K562 (cell line): ENCODE measurements at regions not wholly inside any gene's neighbourhood (a gene's known extent, or its start where the extent isn't known, plus 50 kb on each side); places are given as distances from the start of the nearest gene placed in this dataset.

Source experiments
- ATAC-seq: fragments of 200-7000 bp; cut with Tn5 transposase; 3 replicates; pipeline ENCODE4 v1.9.1; 2020; ENCODE audit warnings: moderate library complexity
- BruUV-seq: library from RNA; stranded (reverse); fragments of 400-500 nt; replicated peaks from 2 replicates; lab custom pipeline; 2021; lab: Mats Ljungman, UMichigan
- CTCF ChIA-PET: fragments of 300-600 bp; formaldehyde crosslinking; extraction: SDS; loops from one replicate; lab custom pipeline; 2021; ENCODE audit warnings: low intra/inter-chr PET ratio; lab: Yijun Ruan, JAX
- POLR2A ChIA-PET: fragments of 300-600, 350-650 bp; sonication (Branson Sonifier 250); formaldehyde crosslinking; extraction: SDS; loops from one replicate; lab custom pipeline; 2021; ENCODE audit warnings: antibody characterized with exemption, inconsistent platforms; lab: Yijun Ruan, JAX
- DNase-seq, 4 experiments: peaks; one replicate each; pipeline versions ENCODE4 v3.0.0 to v3.0.0-alpha.2; 2011 to 2018; ENCODE audit warnings: low spot score in 3 of 4, mixed read lengths in 3 of 4; ENCODE audit errors: extremely low read depth in 1 of 4
- FAIRE-seq: peaks from 2 replicates; lab custom pipeline; 2011; peaks lifted over from hg19 to GRCh38; lab: Jason Lieb, UNC
- H2AFZ ChIP-seq: 2 replicates; pipeline ENCODE4 v1.6.0; 2011; ENCODE audit warnings: low read depth, low read length, control low read depth, inconsistent platforms
- H3K27ac ChIP-seq: fragments of 200-600 bp; 3 replicates; pipeline ENCODE4 v1.8.0; 2011; ENCODE audit warnings: low read depth, mild to moderate bottlenecking, control low read depth, inconsistent platforms, low read length, moderate library complexity, mixed read lengths; ENCODE audit errors: extremely low read depth
- H3K27me3 ChIP-seq, 2 experiments: fragments of 300-600 bp in 1 of 2; 2 replicates in 1 of 2; 3 replicates in 1 of 2; pipeline versions ENCODE4 v1.6.0 to v1.8.0; 2011; ENCODE audit warnings: inconsistent platforms in 2 of 2, low read length in 2 of 2, mild to moderate bottlenecking in 1 of 2, mixed read lengths in 1 of 2, moderate library complexity in 1 of 2; ENCODE audit not compliant: control insufficient read depth in 2 of 2, insufficient read depth in 2 of 2
- H3K36me3 ChIP-seq: fragments of 300-600 bp; 3 replicates; pipeline ENCODE4 v1.8.0; 2011; ENCODE audit warnings: mild to moderate bottlenecking, low read length, inconsistent platforms; ENCODE audit not compliant: control insufficient read depth, insufficient read depth
- H3K4me1 ChIP-seq, 2 experiments: fragments of 200-600 bp in 1 of 2; replicated peaks in 1 of 2; 2 replicates in 1 of 2; 3 replicates in 1 of 2; pipeline versions ENCODE4 v1.5.1 to v1.8.0; 2011; ENCODE audit warnings: inconsistent platforms in 2 of 2, low read length in 2 of 2, mild to moderate bottlenecking in 1 of 2, mixed read lengths in 1 of 2, moderate library complexity in 1 of 2; ENCODE audit not compliant: control insufficient read depth in 2 of 2, insufficient read depth in 2 of 2
- H3K4me2 ChIP-seq: 2 replicates; pipeline ENCODE4 v1.6.1; 2011; ENCODE audit warnings: low read length, control low read depth, inconsistent platforms, mixed read lengths; ENCODE audit not compliant: insufficient read depth
- H3K4me3 ChIP-seq: fragments of 200-600 bp; sonication (generic), shearing (Covaris generic); 2 replicates; pipeline ENCODE4 v1.5.1; 2016; ENCODE audit warnings: control low read depth, inconsistent platforms
- H3K79me2 ChIP-seq: fragments of 200-600 bp; 3 replicates; pipeline ENCODE4 v1.8.0; 2011; ENCODE audit warnings: low read length, inconsistent platforms; ENCODE audit not compliant: control insufficient read depth, insufficient read depth
- H3K9ac ChIP-seq, 2 experiments: 2 replicates each; pipeline versions ENCODE4 v1.6.0 to v1.6.1; 2011; ENCODE audit warnings: low read depth in 2 of 2, low read length in 2 of 2, control low read depth in 1 of 2, inconsistent platforms in 1 of 2, mild to moderate bottlenecking in 1 of 2, mixed read lengths in 1 of 2; ENCODE audit not compliant: insufficient read depth in 1 of 2
- H3K9me1 ChIP-seq: one replicate; pipeline ENCODE4 v1.6.0; 2011; ENCODE audit warnings: inconsistent platforms, mild to moderate bottlenecking, low read length, moderate library complexity; ENCODE audit not compliant: control insufficient read depth, insufficient read depth
- H3K9me3 ChIP-seq: replicated peaks from 2 replicates; pipeline ENCODE4 v1.5.1; 2011; ENCODE audit warnings: low read depth, low read length, inconsistent platforms; ENCODE audit not compliant: control insufficient read depth, insufficient read depth
- H4K20me1 ChIP-seq: replicated peaks from 2 replicates; pipeline ENCODE4 v1.6.1; 2011; ENCODE audit warnings: low read length, inconsistent platforms, mixed read lengths; ENCODE audit not compliant: control insufficient read depth, insufficient read depth
- CEBPB ChIP-seq: fragments of 450-650 bp; IDR thresholded peaks from 2 replicates; pipeline ENCODE4 v1.6.1; 2016; ENCODE audit warnings: missing genetic modification characterization, missing compliant biosample characterization
- CEBPG ChIP-seq, 3 experiments: fragments of 200-800 bp in 1 of 3; sonication (Bioruptor generic) in 1 of 3; sonication (generic) in 1 of 3; formaldehyde crosslinking in 1 of 3; IDR thresholded peaks in 2 of 3; conservative IDR thresholded peaks in 1 of 3; 2 replicates each; pipeline versions ENCODE4 v1.6.1 to v1.8.0; 2016 to 2022; ENCODE audit warnings: missing compliant biosample characterization in 2 of 3, missing genetic modification characterization in 2 of 3, mild to moderate bottlenecking in 1 of 3, missing genetic modification reagents in 1 of 3
- GABPA ChIP-seq: fragments of 200-800 bp; sonication (Bioruptor generic); conservative IDR thresholded peaks from 2 replicates; pipeline ENCODE4 v1.6.1; 2016; ENCODE audit warnings: low read depth, missing genetic modification characterization, missing compliant biosample characterization
- HDAC3 ChIP-seq: fragments of 450-650 bp; IDR thresholded peaks from 2 replicates; pipeline ENCODE4 v1.6.1; 2018; ENCODE audit warnings: borderline replicate concordance, mild to moderate bottlenecking, moderate library complexity; ENCODE audit not compliant: partially characterized antibody
- MEF2D ChIP-seq: conservative IDR thresholded peaks from 2 replicates; pipeline ENCODE4 v1.6.1; 2016; ENCODE audit warnings: low read depth, missing genetic modification characterization, missing compliant biosample characterization
- MGA ChIP-seq: fragments of 450-650 bp; IDR thresholded peaks from 2 replicates; pipeline ENCODE4 v1.6.1; 2016; ENCODE audit warnings: mild to moderate bottlenecking, moderate library complexity
- ZC3H4 ChIP-seq: sonication (generic); formaldehyde crosslinking; IDR thresholded peaks from 2 replicates; pipeline ENCODE4 v1.9.0; 2021; ENCODE audit warnings: missing genetic modification reagents, borderline replicate concordance
- ZNF57 ChIP-seq: fragments of 450-650 bp; formaldehyde crosslinking; IDR thresholded peaks from 2 replicates; pipeline ENCODE4 v1.4.0; 2020; ENCODE audit warnings: mild to moderate bottlenecking, moderate library complexity
- ZNF696 ChIP-seq: fragments of 250-450 bp; sonication (Bioruptor Pico); conservative IDR thresholded peaks from 2 replicates; pipeline ENCODE4 v1.4.0; 2020; ENCODE audit warnings: mild to moderate bottlenecking, moderate library complexity
- ZSCAN29 ChIP-seq: fragments of 450-650 bp; IDR thresholded peaks from 2 replicates; pipeline ENCODE4 v1.6.1; 2017
- WGBS: fragments of 100-300 bp; shearing (Covaris generic); methylation state at CpG from one replicate; pipeline ENCODE4 v1.1.6; 2016; ENCODE audit warnings: low coverage, mixed read lengths; ENCODE audit not compliant: insufficient coverage; ENCODE audit errors: missing lambda C conversion rate; 5-methylcytosine and 5-hydroxymethylcytosine counted together
- in situ Hi-C: fragments of 300-500 bp; cut with MboI; formaldehyde crosslinking; loops from 4 replicates; pipeline ENCODE4 v1.15.0; 2018; ENCODE audit warnings: inconsistent platforms, mixed read lengths
- intact Hi-C: fragments of 100-400 bp; cut with micrococcal nuclease; formaldehyde crosslinking; loops from 2 replicates; pipeline ENCODE4 v1.14.2; 2022

GRCh38 chr15:99511866-99512661 lies 53.7 kb upstream of the MEF2A start:
- H3K9me3 ChIP-seq = no peaks in the 10 kb centered on the region
- FAIRE-seq (no peak), ATAC-seq (no peak), DNase-seq (no peak)
- BruUV-seq = no TSS peak
- intact Hi-C loops (no loop called here), in situ Hi-C loops (no loop called here)
- no peaks in the 10 kb centered on the region for H3K79me2 ChIP-seq
- H3K9me1 ChIP-seq = no peaks in the 10 kb centered on the region
- POLR2A ChIA-PET = interaction anchor here (1.0 kb wide), 1 partner anchor 15 kb away, joined by 4 read pairs; no protein-coding TSS in a partner anchor
- CTCF ChIA-PET = no interaction called here
- H3K27me3 ChIP-seq = peaks cover 12 to 35% of the 10 kb centered on the region in 2 experiments; a peak in 4 of 5 replicates
- H3K27ac ChIP-seq = no peak overlapping the region
- WGBS = 1% methylated on average over 14 of the region's 14 CpGs
- no peaks in the 10 kb centered on the region; the same call in 1 of the 2 replicates for H4K20me1 ChIP-seq
- H2AFZ ChIP-seq = no peak overlapping the region
- peaks cover 4 to 7% of the 10 kb centered on the region in 2 experiments; a peak in 3 of 5 replicates for H3K4me1 ChIP-seq
- H3K9ac ChIP-seq = no peak overlapping the region
- no peak overlapping the region for H3K4me2 ChIP-seq
- H3K36me3 ChIP-seq = no peaks in the 10 kb centered on the region
- no peak overlapping the region for H3K4me3 ChIP-seq
- TF ChIP-seq GABPA = 0 out of 2 replicates have a peak, but pooled peaks have one; percentile 7
- TF ChIP-seq HDAC3 = no peak
- TF ChIP-seq ZNF57 (CRISPR knock-in tag) = 0 out of 2 replicates have a peak, but pooled peaks have one; percentile 41
- peak; percentile 43; the same call in 1 of the 2 replicates for TF ChIP-seq CEBPB (tag)
- no peak for TF ChIP-seq ZSCAN29
- no peak for TF ChIP-seq ZNF696 (CRISPR knock-in tag)
- TF ChIP-seq MEF2D (tag) = no peak
- TF ChIP-seq CEBPG (CRISPR knock-in tag; IDR thresholded peaks at IDR 0.05) = no peak
- TF ChIP-seq CEBPG (tag; conservative IDR thresholded peaks at IDR 0.05 in 1 of 2, IDR thresholded peaks at IDR 0.05 in 1 of 2) = peak; percentile 34 to 59; a peak in 1 of 4 replicates
- no peak for TF ChIP-seq MGA
- no peak for TF ChIP-seq ZC3H4
